ENCODE measurements at regions not wholly inside any gene's neighbourhood (a gene's known extent, or its start where the extent isn't known, plus 50 kb on each side); places are given as distances from the start of the nearest gene placed in this dataset.

DNA sequence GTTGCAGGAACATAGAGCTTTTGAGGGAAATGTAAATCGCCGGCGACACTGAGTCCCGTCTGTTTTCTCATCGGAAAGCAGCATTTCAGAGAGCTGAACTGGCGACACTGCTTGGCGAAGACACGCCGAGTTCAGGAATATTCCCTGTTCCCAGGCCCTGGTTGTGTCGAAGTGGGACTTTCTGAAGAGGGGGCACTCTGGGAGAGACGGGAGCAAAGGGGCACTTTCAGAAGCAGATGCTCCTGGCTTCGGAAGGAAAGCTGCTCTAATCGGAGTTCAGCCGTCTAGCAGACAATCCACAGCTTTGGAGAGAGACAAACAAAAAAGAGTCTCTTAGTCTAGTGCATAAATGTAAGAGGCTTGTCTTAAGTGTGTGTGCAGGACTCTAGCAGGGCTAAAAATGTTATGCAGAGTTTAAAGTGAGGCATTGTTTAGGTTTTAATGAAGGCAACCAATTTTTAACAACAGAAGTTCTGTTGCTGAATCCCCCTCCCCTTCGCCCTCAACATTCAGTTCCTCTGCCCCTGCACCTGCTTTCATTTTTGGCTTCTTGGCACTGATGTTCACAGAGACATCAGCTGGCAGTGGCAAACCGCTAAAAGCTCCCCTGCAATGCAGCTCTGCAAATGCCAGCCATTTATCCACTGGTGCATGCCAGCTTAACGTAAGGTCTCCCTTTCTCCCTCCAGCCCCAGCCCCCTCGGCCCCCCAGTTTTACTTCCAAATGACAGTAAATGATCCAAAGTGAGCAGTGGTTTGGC lies 289.5 kb upstream of the MPDZ start:
- peak overlapping the region; percentile 68 for H3K4me3 Mint-ChIP-seq (ENCODE audit: unreplicated experiment)
- TF ChIP-seq, protein P1, sequence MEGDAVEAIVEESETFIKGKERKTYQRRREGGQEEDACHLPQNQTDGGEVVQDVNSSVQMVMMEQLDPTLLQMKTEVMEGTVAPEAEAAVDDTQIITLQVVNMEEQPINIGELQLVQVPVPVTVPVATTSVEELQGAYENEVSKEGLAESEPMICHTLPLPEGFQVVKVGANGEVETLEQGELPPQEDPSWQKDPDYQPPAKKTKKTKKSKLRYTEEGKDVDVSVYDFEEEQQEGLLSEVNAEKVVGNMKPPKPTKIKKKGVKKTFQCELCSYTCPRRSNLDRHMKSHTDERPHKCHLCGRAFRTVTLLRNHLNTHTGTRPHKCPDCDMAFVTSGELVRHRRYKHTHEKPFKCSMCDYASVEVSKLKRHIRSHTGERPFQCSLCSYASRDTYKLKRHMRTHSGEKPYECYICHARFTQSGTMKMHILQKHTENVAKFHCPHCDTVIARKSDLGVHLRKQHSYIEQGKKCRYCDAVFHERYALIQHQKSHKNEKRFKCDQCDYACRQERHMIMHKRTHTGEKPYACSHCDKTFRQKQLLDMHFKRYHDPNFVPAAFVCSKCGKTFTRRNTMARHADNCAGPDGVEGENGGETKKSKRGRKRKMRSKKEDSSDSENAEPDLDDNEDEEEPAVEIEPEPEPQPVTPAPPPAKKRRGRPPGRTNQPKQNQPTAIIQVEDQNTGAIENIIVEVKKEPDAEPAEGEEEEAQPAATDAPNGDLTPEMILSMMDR (IDR thresholded peaks at IDR 0.05; ENCODE audit: partially characterized antibody, unreplicated experiment): no peak
- H3K36me3 Mint-ChIP-seq (ENCODE audit: unreplicated experiment): no peaks in the 10 kb centered on the region
- H3K27me3 Mint-ChIP-seq (ENCODE audit: unreplicated experiment): no peaks in the 10 kb centered on the region
- H3K27ac Mint-ChIP-seq (ENCODE audit: unreplicated experiment): peak overlapping the region; percentile 36
- H3K9me3 Mint-ChIP-seq (ENCODE audit: unreplicated experiment): no peaks in the 10 kb centered on the region
- DNase-seq: no peak
- peaks cover 10% of the 10 kb centered on the region for H3K4me1 Mint-ChIP-seq (ENCODE audit: low read depth, unreplicated experiment)

DNA sequence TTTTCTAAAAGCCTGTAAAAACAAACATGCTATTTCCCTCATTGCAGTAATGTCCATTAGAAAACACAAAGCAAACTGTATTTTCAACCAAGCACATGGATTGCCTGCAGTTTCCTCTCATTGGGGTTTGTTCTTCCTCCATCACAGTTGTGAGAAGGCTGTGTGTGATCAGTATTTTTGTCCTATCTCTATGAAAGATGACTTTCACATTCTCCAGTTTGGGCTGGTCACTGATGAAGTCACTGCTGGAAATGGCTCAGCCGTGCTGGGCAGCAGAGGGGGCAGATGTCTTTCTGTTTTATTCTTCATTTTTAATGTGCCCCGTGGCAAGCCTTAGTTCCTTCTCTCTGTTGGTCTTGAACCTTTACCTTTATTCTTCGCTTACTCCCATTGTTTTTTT lies 288.9 kb upstream of the MPDZ start:
- Mint-ChIP-seq H3K36me3 (ENCODE audit: unreplicated experiment) (no peaks in the 10 kb centered on the region), H3K4me1 (ENCODE audit: low read depth, unreplicated experiment) (peaks cover 10% of the 10 kb centered on the region), H3K4me3 (ENCODE audit: unreplicated experiment) (peak overlapping the region; percentile 68), H3K27ac (ENCODE audit: unreplicated experiment) (peak overlapping the region; percentile 25), H3K27me3 (ENCODE audit: unreplicated experiment) (no peaks in the 10 kb centered on the region), H3K9me3 (ENCODE audit: unreplicated experiment) (no peaks in the 10 kb centered on the region)
- DNase-seq: no peak
- TF ChIP-seq, protein P1 (IDR thresholded peaks at IDR 0.05; ENCODE audit: partially characterized antibody, unreplicated experiment): no peak

DNA sequence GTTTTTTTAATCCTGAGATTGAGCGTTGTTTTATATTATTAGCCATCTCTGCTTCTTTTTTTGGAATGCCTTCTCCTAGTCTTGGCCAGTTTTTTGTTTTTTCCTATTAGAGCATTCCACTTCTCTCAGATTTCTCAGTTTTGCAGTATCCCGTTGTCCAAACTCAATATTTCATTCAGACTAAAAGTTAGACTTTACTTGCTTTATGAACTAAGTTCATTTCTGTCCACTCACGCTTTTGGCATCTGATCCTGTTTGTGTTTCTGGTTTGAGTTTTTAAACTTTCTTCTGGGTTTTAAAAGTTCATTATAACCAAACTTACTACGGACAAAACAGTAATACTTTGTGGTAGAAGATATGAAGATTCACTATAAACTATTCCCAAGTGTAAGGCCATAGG lies 288.3 kb upstream of the MPDZ start:
- DNase-seq: no peak
- Mint-ChIP-seq H3K27ac (ENCODE audit: unreplicated experiment) (no peak overlapping the region), H3K36me3 (ENCODE audit: unreplicated experiment) (no peaks in the 10 kb centered on the region), H3K4me3 (ENCODE audit: unreplicated experiment) (no peak overlapping the region), H3K9me3 (ENCODE audit: unreplicated experiment) (no peaks in the 10 kb centered on the region), H3K4me1 (ENCODE audit: low read depth, unreplicated experiment) (peaks cover 10% of the 10 kb centered on the region), H3K27me3 (ENCODE audit: unreplicated experiment) (no peaks in the 10 kb centered on the region)
- TF ChIP-seq, protein P1 (IDR thresholded peaks at IDR 0.05; ENCODE audit: partially characterized antibody, unreplicated experiment): no peak

DNA sequence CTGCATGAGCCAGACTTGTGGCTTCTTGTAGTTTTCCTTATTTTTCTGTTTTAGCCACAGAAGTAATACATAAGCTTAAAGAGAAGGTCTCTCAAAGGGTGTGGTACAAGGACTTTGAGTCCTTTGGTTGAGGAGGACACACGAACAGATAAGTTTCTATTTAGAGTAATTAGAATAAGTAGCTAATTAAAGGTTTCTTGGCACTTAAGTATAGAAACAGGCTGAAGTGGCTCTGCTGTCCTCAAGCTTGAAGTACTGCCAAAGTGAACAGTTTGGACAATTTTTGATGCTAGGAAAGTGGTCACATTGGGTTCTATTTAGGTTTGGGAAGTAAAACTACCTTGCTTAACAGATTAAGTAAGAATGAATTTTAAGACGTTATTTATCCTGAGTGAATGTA lies 278.3 kb upstream of the MPDZ start:
- no peak overlapping the region for H3K4me3 Mint-ChIP-seq (ENCODE audit: unreplicated experiment)
- H3K27me3 Mint-ChIP-seq (ENCODE audit: unreplicated experiment): no peaks in the 10 kb centered on the region
- H3K36me3 Mint-ChIP-seq (ENCODE audit: unreplicated experiment): no peaks in the 10 kb centered on the region
- H3K4me1 Mint-ChIP-seq (ENCODE audit: low read depth, unreplicated experiment): no peaks in the 10 kb centered on the region
- TF ChIP-seq, protein P1 (IDR thresholded peaks at IDR 0.05; ENCODE audit: partially characterized antibody, unreplicated experiment): no peak
- H3K27ac Mint-ChIP-seq (ENCODE audit: unreplicated experiment): no peak overlapping the region
- H3K9me3 Mint-ChIP-seq (ENCODE audit: unreplicated experiment): peaks cover 2% of the 10 kb centered on the region
- DNase-seq: no peak

DNA sequence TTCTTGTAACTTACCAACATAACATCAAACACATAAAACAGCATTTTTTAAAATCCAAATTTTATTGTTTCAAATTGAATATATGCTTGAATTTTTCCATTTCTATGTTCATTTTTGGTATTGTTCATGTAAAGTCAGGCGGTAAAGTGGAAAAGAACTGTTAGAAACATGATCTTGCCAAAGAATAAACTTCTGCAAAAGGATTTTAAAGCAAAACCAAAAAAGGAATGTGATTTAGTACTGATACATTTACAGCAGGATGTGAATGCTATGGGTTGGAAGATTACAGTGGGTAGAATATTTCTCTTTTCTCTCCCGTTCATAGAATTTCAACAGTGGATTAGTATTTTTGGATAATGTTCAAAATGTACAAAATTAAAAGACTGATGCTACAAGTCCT lies 277.2 kb upstream of the MPDZ start:
- no peak overlapping the region for H3K27ac Mint-ChIP-seq (ENCODE audit: unreplicated experiment)
- no peaks in the 10 kb centered on the region for H3K27me3 Mint-ChIP-seq (ENCODE audit: unreplicated experiment)
- H3K36me3 Mint-ChIP-seq (ENCODE audit: unreplicated experiment): no peaks in the 10 kb centered on the region

More for the DNA sequence above, 277.2 kb upstream of the MPDZ start:
- no peaks in the 10 kb centered on the region for H3K4me1 Mint-ChIP-seq (ENCODE audit: low read depth, unreplicated experiment)
- H3K4me3 Mint-ChIP-seq (ENCODE audit: unreplicated experiment): no peak overlapping the region
- peaks cover 2% of the 10 kb centered on the region for H3K9me3 Mint-ChIP-seq (ENCODE audit: unreplicated experiment)
- DNase-seq: no peak
- TF ChIP-seq, protein P1 (IDR thresholded peaks at IDR 0.05; ENCODE audit: partially characterized antibody, unreplicated experiment): no peak
